ENCODE measurements at regions not wholly inside any gene's neighbourhood (a gene's known extent, or its start where the extent isn't known, plus 50 kb on each side); places are given as distances from the start of the nearest gene placed in this dataset.

- Histone ChIP-seq H3F3A (ENCODE audit: insufficient read depth) (no peaks in the 10 kb centered on the region), H3K9me2 (replicated peaks; ENCODE audit: insufficient read depth, low read length) (no peaks in the 10 kb centered on the region), H3K79me2 (ENCODE audit: insufficient read depth, low read length) (no peaks in the 10 kb centered on the region), H3K9ac (ENCODE audit: low read length) (no peak overlapping the region), H2AFZ (ENCODE audit: low read depth, low read length, severe bottlenecking) (no peak overlapping the region), H3K27me3 (ENCODE audit: low read length) (no peaks in the 10 kb centered on the region), H3K27ac (ENCODE audit: low read depth, low read length) (no peak overlapping the region), H3K9me3 (ENCODE audit: insufficient read depth, low read length) (no peaks in the 10 kb centered on the region), H3K4me3 (ENCODE audit: insufficient read depth, low read length, poor library complexity, severe bottlenecking) (no peak overlapping the region), H3K36me3 (ENCODE audit: low read length) (no peaks in the 10 kb centered on the region), H3K4me2 (ENCODE audit: low read depth, low read length, poor library complexity, severe bottlenecking) (no peak overlapping the region), H4K20me1 (ENCODE audit: low read depth, low read length) (no peaks in the 10 kb centered on the region)
- no peak for TF ChIP-seq EZH2phosphoT487 (conservative IDR thresholded peaks at IDR 0.05; ENCODE audit: low read length)
- no peak for TF ChIP-seq CTCF (IDR thresholded peaks at IDR 0.05; ENCODE audit: insufficient read depth, low read length, poor library complexity, severe bottlenecking)
Measured at GRCh38 chr9:115275753-115276152, 157.8 kb upstream of the TNC start.

GRCh38 chr9:115276621-115277020 lies 158.7 kb upstream of the TNC start:
- H3K27me3 ChIP-seq (ENCODE audit: low read length), result no peaks in the 10 kb centered on the region
- H3K9me2 ChIP-seq (replicated peaks; ENCODE audit: insufficient read depth, low read length), result no peaks in the 10 kb centered on the region
- H2AFZ ChIP-seq (ENCODE audit: low read depth, low read length, severe bottlenecking), result no peak overlapping the region
- no peaks in the 10 kb centered on the region for H3K36me3 ChIP-seq (ENCODE audit: low read length)
- H3K79me2 ChIP-seq (ENCODE audit: insufficient read depth, low read length), result no peaks in the 10 kb centered on the region
- TF ChIP-seq EZH2phosphoT487 (conservative IDR thresholded peaks at IDR 0.05; ENCODE audit: low read length), result no peak
- no peak for TF ChIP-seq CTCF (IDR thresholded peaks at IDR 0.05; ENCODE audit: insufficient read depth, low read length, poor library complexity, severe bottlenecking)
- no peaks in the 10 kb centered on the region for H4K20me1 ChIP-seq (ENCODE audit: low read depth, low read length)
- no peak overlapping the region for H3K27ac ChIP-seq (ENCODE audit: low read depth, low read length)
- H3K9ac ChIP-seq (ENCODE audit: low read length), result no peak overlapping the region
- H3F3A ChIP-seq (ENCODE audit: insufficient read depth), result no peaks in the 10 kb centered on the region
- H3K9me3 ChIP-seq (ENCODE audit: insufficient read depth, low read length), result no peaks in the 10 kb centered on the region
- H3K4me3 ChIP-seq (ENCODE audit: insufficient read depth, low read length, poor library complexity, severe bottlenecking), result no peak overlapping the region
- H3K4me2 ChIP-seq (ENCODE audit: low read depth, low read length, poor library complexity, severe bottlenecking), result no peak overlapping the region

DNA sequence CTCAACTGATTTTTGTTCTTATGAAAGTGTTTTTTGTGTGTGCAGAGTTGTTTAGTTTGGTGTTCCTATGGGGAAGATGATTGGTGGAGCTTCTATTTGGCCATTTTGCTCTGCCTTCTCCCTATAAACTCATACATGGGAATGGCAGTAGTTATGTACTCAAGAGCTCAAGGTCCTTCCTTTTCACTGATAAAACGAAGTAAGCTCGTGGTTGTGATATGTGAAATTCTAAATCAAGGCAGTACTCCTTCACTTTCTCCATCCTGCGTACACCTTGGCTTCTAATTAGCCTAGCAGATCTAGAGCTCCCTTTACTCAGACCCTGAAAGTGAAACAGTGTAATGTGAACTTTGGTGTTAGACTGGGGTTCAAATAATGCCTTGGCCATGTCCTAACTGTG lies 159.3 kb upstream of the TNC start:
- Histone ChIP-seq H3K27me3 (ENCODE audit: low read length) (no peaks in the 10 kb centered on the region), H3K9ac (ENCODE audit: low read length) (no peak overlapping the region), H3K27ac (ENCODE audit: low read depth, low read length) (no peak overlapping the region), H3F3A (ENCODE audit: insufficient read depth) (no peaks in the 10 kb centered on the region), H3K9me3 (ENCODE audit: insufficient read depth, low read length) (no peaks in the 10 kb centered on the region), H3K9me2 (replicated peaks; ENCODE audit: insufficient read depth, low read length) (no peaks in the 10 kb centered on the region), H3K4me3 (ENCODE audit: insufficient read depth, low read length, poor library complexity, severe bottlenecking) (no peak overlapping the region), H3K36me3 (ENCODE audit: low read length) (no peaks in the 10 kb centered on the region), H4K20me1 (ENCODE audit: low read depth, low read length) (no peaks in the 10 kb centered on the region), H3K4me2 (ENCODE audit: low read depth, low read length, poor library complexity, severe bottlenecking) (no peak overlapping the region), H2AFZ (ENCODE audit: low read depth, low read length, severe bottlenecking) (no peak overlapping the region), H3K79me2 (ENCODE audit: insufficient read depth, low read length) (no peaks in the 10 kb centered on the region)
- no peak for TF ChIP-seq CTCF (IDR thresholded peaks at IDR 0.05; ENCODE audit: insufficient read depth, low read length, poor library complexity, severe bottlenecking)
- TF ChIP-seq EZH2phosphoT487 (conservative IDR thresholded peaks at IDR 0.05; ENCODE audit: low read length), result no peak
